ENCODE measurements at regions not wholly inside any gene's neighbourhood (a gene's known extent, or its start where the extent isn't known, plus 50 kb on each side); places are given as distances from the start of the nearest gene placed in this dataset.

DNA sequence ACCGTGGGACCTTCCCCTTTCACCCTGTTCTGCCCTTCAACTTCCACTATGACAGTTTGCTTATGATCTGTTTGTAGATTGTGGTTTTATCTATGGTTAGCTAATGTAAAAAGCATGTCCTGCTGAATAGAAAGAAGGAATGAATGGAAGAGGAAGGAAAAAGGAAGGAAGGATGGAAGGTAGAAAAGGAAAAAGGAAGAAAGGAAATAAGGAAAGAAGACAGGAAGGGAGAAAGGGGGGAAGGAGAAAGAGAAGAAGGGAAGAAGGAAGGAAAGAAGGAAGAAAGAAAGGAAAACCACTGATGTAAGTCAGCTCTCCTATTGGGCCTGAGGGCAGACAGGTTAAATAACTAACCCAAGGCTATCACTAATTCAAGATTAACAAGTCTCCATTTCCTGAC is 319.1 kb upstream of the KLF3 start:
- H3K27me3 Mint-ChIP-seq: peaks cover 3 to 20% (median 8%) of the 10 kb centered on the region in 3 donors
- H3K4me1 Mint-ChIP-seq: no peaks in the 10 kb centered on the region
- H3K36me3 Mint-ChIP-seq: peaks cover 0 to 17% of the 10 kb centered on the region in 2 donors
- no peak for DNase-seq
- ATAC-seq (ENCODE audit: low read depth in 2 of 2): no peak
- H3K27ac Mint-ChIP-seq: no peak overlapping the region
- H3K4me3 Mint-ChIP-seq: no peak overlapping the region
- H3K9me3 Mint-ChIP-seq: peaks cover 6 to 33% (median 17%) of the 10 kb centered on the region in 7 donors

DNA sequence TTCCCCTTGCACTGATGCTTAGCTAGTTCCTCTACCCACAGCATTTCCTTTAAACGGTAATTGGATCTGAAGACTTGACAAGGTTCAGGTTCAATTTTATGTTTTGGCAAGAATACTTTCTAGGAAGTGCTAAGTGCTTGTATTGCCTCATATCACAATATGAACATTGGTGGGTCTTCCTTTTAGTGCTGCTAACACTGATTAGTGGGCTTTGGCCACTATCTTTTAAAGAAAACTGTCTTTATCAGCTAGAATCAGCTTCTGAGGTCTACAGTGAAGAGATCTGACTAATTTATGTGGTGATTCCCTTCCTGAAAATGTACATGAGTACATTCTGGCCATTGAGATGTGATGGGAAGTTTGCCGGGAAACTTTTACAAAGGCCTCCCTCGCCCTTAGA is 316.7 kb upstream of the KLF3 start:
- Mint-ChIP-seq H3K4me1 (no peaks in the 10 kb centered on the region), H3K36me3 (peaks cover 2 to 38% of the 10 kb centered on the region in 2 donors), H3K4me3 (no peak overlapping the region), H3K27ac (no peak overlapping the region), H3K27me3 (peaks cover 16 to 23% (median 20%) of the 10 kb centered on the region in 3 donors), H3K9me3 (peaks cover 6 to 50% (median 18%) of the 10 kb centered on the region in 7 donors)
- DNase-seq (no peak), ATAC-seq (ENCODE audit: low read depth in 2 of 2) (no peak)

DNA sequence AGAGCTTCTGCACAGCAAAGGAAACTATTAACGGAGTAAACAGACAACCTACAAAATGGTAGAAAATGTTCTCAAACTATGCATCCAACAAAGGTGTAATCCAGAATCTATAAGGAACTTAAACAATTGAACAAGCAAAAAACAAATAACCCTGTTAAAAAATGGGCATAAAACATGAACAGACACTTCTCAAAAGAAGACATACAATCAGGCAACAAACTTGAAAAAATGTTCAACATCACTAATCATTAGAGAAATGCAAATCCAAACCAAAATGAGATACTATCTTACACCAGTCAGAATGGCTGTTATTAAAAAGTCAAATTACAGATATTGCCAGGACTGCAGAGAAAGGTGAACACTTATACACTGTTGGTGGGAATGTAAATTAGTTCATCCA is 309.6 kb upstream of the KLF3 start:
- Mint-ChIP-seq H3K27ac (no peak overlapping the region), H3K36me3 (peaks cover 6 to 25% of the 10 kb centered on the region in 2 donors), H3K27me3 (peaks cover 5 to 16% (median 14%) of the 10 kb centered on the region in 3 donors), H3K9me3 (peaks cover 4 to 48% (median 28%) of the 10 kb centered on the region in 7 donors), H3K4me3 (no peak overlapping the region), H3K4me1 (no peaks in the 10 kb centered on the region)
- no peak for DNase-seq
- ATAC-seq (ENCODE audit: low read depth in 2 of 2): no peak

DNA sequence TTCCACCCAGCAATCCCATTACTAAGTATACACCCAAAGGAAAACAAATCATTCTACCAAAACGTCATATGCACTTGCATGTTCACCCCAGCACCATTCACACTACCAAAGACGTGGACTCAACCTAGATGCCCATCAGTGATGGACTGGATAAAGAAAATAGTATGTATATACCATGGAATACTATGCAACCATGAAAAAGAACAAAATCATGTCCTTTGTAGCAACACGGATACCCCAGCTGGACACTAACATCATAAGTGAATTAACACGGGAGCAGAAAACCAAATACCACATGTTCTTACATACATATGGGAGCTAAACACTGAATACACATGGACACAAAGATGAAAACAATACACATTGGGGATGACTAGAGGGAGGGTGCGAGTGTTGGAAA is 309.1 kb upstream of the KLF3 start:
- ATAC-seq (ENCODE audit: low read depth in 2 of 2) (no peak), DNase-seq (no peak)
- no peak overlapping the region for H3K4me3 Mint-ChIP-seq
- H3K4me1 Mint-ChIP-seq: no peaks in the 10 kb centered on the region
- H3K9me3 Mint-ChIP-seq: peaks cover 4 to 47% (median 28%) of the 10 kb centered on the region in 7 donors
- H3K27ac Mint-ChIP-seq: no peak overlapping the region
- H3K36me3 Mint-ChIP-seq: peaks cover 6 to 25% of the 10 kb centered on the region in 2 donors
- H3K27me3 Mint-ChIP-seq: peaks cover 3 to 14% (median 13%) of the 10 kb centered on the region in 3 donors

DNA sequence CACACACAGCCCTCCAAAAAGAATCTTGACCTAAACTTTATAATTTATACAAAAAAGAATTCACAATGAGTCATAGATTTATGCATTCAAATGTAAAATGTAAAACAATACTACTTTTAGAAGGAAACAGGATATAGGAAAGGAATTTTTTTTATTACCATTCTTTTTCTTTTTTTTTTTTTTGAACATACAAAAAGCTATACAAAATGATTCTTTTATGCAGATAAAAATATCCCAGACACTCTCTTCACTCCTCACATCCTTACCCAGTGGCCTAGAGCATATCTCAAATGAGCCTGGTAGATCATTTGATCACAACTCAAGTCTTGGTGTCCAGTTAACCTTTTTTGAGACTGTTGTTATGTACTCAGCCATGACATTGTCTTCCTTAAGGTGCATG is 307.3 kb upstream of the KLF3 start:
- Mint-ChIP-seq H3K27ac (no peak overlapping the region), H3K36me3 (peaks cover 6 to 9% of the 10 kb centered on the region in 2 donors), H3K27me3 (no peaks in the 10 kb centered on the region), H3K4me1 (no peaks in the 10 kb centered on the region), H3K4me3 (no peak overlapping the region), H3K9me3 (peaks cover 0 to 31% (median 26%) of the 10 kb centered on the region in 7 donors)
- no peak for DNase-seq
- no peak for ATAC-seq (ENCODE audit: low read depth in 2 of 2)

DNA sequence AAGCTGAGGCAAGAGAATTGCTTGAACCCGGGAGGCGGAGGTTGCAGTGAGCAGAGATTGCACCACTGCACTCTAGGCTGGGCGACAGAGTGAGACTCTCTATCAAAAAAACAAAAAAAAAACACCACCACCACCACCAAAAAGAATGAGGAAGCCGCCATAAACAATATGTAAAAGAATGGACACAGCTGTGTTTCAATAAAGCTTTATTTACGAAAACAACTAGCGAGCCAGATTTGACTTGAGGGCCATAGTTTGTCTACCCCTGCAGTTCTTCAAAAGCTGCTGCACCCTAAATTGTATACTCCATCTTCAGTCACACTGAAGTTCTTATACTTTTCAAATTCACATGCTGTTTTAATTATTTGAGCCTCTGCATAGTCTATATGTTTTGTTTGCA is 306.5 kb upstream of the KLF3 start:
- Mint-ChIP-seq H3K4me1 (no peaks in the 10 kb centered on the region), H3K9me3 (peaks cover 0 to 22% (median 20%) of the 10 kb centered on the region in 7 donors), H3K36me3 (peaks cover under 1 to 1% of the 10 kb centered on the region in 2 donors), H3K27me3 (no peaks in the 10 kb centered on the region), H3K27ac (peak overlapping the region in 1 of 6 donors; percentile 57), H3K4me3 (no peak overlapping the region)
- DNase-seq: no peak
- ATAC-seq (ENCODE audit: low read depth in 2 of 2): no peak

DNA sequence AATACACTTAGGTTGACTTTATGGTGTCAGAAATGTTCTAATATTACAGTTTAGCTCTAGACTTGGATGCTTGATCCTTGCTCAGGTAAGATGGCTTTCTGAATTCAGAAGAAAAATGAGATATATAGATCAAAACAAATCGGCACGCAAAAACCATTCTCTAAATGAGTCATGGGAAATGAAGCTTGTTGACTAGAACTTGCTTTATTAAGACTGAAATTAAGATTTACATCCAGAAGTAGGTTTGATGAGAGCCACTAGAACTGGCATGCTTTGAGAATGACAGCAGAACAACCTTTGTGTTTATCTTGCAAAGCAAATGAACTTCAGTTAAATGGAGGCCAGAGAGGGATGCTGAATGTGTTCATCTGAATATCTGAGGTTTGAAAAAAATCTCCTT is 304.9 kb upstream of the KLF3 start:
- H3K4me1 Mint-ChIP-seq: no peaks in the 10 kb centered on the region
- no peaks in the 10 kb centered on the region for H3K36me3 Mint-ChIP-seq
- no peak overlapping the region for H3K27ac Mint-ChIP-seq

DNA sequence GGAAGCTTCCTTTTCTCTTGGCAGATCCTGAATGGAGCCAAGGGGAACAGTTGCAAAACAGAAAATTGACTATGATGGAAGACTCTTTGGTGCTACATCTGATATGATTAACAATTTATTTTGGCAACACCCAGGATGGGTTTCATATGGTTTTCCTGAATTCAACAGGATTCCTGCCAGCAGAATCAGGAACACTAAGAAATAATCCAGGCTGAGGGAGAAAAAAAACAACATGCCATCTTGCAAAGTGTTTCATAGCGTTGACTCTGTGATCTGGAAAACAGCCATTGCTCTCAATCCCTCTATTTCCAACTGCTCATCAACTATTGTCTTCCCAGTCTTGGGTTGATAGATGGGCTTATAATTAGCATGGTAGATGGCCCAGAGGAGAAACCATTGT is 303.8 kb upstream of the KLF3 start:
- H3K4me3 Mint-ChIP-seq: no peak overlapping the region
- DNase-seq (no peak), ATAC-seq (ENCODE audit: low read depth in 2 of 2) (no peak)
- no peaks in the 10 kb centered on the region for H3K36me3 Mint-ChIP-seq
- no peaks in the 10 kb centered on the region for H3K27me3 Mint-ChIP-seq
- H3K9me3 Mint-ChIP-seq: no peaks in the 10 kb centered on the region
- no peak overlapping the region for H3K27ac Mint-ChIP-seq
- no peaks in the 10 kb centered on the region for H3K4me1 Mint-ChIP-seq

More for the DNA sequence above, 304.9 kb upstream of the KLF3 start:
- no peak for ATAC-seq (ENCODE audit: low read depth in 2 of 2)
- H3K27me3 Mint-ChIP-seq: no peaks in the 10 kb centered on the region
- H3K9me3 Mint-ChIP-seq: peaks cover 0 to 9% (median 7%) of the 10 kb centered on the region in 7 donors
- no peak for DNase-seq
- H3K4me3 Mint-ChIP-seq: no peak overlapping the region

DNA sequence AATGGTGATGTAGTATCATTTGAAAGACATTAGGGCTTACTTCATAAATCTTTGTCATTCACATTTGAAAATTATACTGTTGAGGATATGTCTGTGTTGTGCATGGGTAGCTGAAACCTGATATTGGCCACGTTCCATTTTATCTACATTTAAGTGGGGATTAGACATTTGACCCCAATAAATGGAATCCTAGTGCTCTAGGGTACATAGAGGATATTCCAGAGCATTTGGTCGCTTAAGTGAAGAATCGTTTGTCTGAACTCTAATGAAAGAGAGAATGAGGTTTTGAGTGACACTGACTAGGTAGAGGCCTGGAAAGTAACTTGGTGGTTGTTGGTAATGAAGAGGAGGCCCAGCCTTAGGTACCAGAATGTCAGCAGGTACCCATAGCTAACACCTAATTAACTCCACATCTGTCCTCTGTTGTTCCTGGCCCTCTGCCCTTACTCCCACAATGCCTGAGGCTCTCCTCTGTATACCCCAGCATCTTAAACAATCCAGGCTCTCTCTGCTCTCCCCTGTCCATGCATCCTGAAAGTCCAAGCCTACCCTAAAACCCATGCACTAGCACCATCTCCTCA is 299.5 kb upstream of the KLF3 start:
- DNase-seq (no peak), ATAC-seq (ENCODE audit: low read depth in 2 of 2) (no peak)
- no peaks in the 10 kb centered on the region for H3K36me3 Mint-ChIP-seq
- H3K9me3 Mint-ChIP-seq: no peaks in the 10 kb centered on the region
- no peaks in the 10 kb centered on the region for H3K4me1 Mint-ChIP-seq
- no peak overlapping the region for H3K27ac Mint-ChIP-seq
- H3K4me3 Mint-ChIP-seq: no peak overlapping the region
- peaks cover 0 to 3% (median 0%) of the 10 kb centered on the region in 3 donors for H3K27me3 Mint-ChIP-seq

DNA sequence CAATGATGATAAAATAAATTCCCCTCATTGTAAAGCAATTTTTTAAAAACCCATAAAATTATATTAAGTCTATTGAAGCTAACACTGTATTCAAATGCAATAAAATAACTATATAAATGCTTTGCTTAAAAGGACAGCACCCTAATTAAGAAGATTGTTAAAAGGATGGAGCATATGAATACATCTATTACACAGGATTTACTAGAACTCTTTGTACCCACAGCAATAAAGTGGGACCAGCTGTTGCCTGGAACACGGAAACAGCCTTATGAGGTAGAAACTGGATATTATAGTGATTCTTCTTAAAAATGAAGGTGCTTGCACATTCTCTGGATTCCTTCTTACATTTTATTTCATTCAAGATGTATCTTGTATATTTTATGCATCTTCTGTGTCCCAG is 298.7 kb upstream of the KLF3 start:
- H3K4me3 Mint-ChIP-seq: no peak overlapping the region
- ATAC-seq (ENCODE audit: low read depth in 2 of 2): no peak
- no peaks in the 10 kb centered on the region for H3K9me3 Mint-ChIP-seq
- no peak overlapping the region for H3K27ac Mint-ChIP-seq
- H3K27me3 Mint-ChIP-seq: peaks cover 0 to 3% (median 0%) of the 10 kb centered on the region in 3 donors
- H3K36me3 Mint-ChIP-seq: no peaks in the 10 kb centered on the region
- no peak for DNase-seq
- H3K4me1 Mint-ChIP-seq: no peaks in the 10 kb centered on the region

DNA sequence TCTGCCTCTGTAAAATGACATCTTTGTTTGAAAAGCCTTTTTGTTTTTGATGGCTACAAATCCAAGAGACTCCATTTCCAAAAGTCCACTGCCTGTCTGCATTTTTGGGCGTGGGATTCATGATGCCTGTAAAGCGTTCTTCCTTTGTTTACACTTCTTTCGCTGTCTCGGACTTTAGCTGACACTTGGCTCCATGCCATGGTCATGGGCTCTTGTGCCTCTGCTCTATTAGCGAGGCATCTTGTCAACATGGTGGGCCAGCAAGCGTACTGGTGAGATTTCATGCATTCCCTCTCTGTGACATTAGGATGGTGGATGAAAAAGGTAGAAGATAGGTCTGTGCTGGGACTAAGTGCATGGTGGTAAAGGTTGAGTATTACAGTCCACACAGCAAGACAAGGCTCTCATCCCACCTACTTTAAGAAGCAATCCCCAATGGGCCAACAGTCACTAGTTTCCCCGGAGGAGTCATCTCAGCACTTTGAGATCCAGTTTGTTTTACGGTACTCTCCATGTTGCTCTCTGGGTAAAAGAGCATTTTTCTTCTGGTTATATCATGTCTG is 298.2 kb upstream of the KLF3 start:
- H3K4me3 Mint-ChIP-seq: no peak overlapping the region
- H3K27me3 Mint-ChIP-seq: peaks cover 0 to 3% (median 0%) of the 10 kb centered on the region in 3 donors
- no peaks in the 10 kb centered on the region for H3K9me3 Mint-ChIP-seq
- no peaks in the 10 kb centered on the region for H3K4me1 Mint-ChIP-seq
- no peaks in the 10 kb centered on the region for H3K36me3 Mint-ChIP-seq
- no peak overlapping the region for H3K27ac Mint-ChIP-seq
- DNase-seq (no peak), ATAC-seq (ENCODE audit: low read depth in 2 of 2) (no peak)

DNA sequence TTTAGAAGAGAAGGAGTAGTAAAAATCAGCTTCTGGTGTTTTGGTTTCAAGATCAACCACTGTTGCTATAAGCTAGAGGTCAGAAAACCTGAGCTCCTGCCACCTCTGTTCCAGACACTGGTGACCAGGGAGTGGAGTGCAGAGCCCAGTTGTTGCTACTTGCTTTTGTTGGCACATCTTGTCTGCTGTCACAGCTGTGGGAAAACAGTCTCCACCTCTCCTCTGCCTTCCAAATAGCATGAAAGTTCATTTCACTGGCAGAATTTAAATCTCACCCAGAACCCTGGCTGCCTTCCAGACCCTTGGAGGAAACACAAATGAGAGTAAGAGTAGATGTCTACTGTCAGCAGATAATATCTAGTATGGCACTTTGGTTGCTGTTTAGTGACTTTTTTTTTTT is 297.5 kb upstream of the KLF3 start:
- DNase-seq (no peak), ATAC-seq (ENCODE audit: low read depth in 2 of 2) (no peak)
- no peak overlapping the region for H3K27ac Mint-ChIP-seq
- H3K4me3 Mint-ChIP-seq: no peak overlapping the region
- no peaks in the 10 kb centered on the region for H3K9me3 Mint-ChIP-seq
- peaks cover 0 to 3% (median 0%) of the 10 kb centered on the region in 3 donors for H3K27me3 Mint-ChIP-seq
- H3K4me1 Mint-ChIP-seq: no peaks in the 10 kb centered on the region
- no peaks in the 10 kb centered on the region for H3K36me3 Mint-ChIP-seq

DNA sequence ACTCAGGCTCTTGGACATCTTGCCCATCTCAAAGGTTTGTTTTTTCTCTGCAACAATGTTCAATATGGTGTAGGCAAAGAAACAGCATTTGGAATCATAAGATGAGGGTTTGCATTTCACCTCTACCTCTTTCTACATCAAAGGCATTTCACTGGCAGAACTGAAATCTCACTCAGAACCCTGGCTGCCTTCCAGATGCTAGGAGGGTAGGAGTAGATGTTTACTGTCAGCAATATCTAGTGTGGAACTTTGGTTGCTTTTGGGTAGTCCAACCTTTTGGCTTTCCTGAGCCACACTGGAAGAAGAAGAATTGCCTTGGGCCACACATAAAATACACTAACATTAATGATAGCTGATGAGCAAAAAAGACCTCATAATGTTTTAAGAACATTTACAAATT is 297.0 kb upstream of the KLF3 start:
- Mint-ChIP-seq H3K9me3 (no peaks in the 10 kb centered on the region), H3K27ac (no peak overlapping the region), H3K4me3 (no peak overlapping the region), H3K4me1 (no peaks in the 10 kb centered on the region), H3K36me3 (no peaks in the 10 kb centered on the region), H3K27me3 (peaks cover 0 to 3% (median 0%) of the 10 kb centered on the region in 3 donors)
- no peak for ATAC-seq (ENCODE audit: low read depth in 2 of 2)
- DNase-seq: no peak

DNA sequence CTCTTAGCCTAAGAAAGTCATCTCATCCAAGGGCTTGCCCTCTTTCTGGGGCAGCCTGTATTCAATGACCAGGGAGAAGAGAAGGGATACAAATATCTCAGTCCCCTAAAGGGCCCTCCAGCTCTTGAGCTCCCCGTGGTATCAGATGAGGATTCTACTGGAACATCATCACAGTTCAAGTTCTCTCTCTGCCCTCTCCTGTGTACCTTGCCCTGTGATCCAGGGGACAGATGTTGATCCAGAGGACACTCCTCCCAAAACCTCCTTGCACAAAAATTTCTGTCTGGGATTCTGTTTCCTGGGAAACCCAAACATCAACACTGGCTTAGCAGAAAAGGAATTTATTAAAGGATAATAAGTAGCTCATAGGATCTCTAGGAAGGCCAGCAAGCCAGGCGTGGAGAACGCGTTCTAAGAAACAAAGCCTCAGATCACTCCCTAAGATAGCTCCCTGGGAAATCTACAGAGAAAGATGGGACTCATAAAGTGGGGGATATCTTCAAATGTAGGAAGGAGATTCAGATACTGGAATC is 296.3 kb upstream of the KLF3 start:
- H3K27ac Mint-ChIP-seq: no peak overlapping the region

More for the DNA sequence above, 296.3 kb upstream of the KLF3 start:
- DNase-seq (no peak), ATAC-seq (ENCODE audit: low read depth in 2 of 2) (no peak)
- Mint-ChIP-seq H3K27me3 (peaks cover 0 to 3% (median 0%) of the 10 kb centered on the region in 3 donors), H3K36me3 (no peaks in the 10 kb centered on the region), H3K4me1 (no peaks in the 10 kb centered on the region), H3K4me3 (no peak overlapping the region), H3K9me3 (peaks cover 0 to 5% (median 0%) of the 10 kb centered on the region in 7 donors)

All from naive B cell (primary cell).